Thoracic aorta (tissue), 2 donors: ENCODE measurements at regions not wholly inside any gene's neighbourhood (a gene's known extent, or its start where the extent isn't known, plus 50 kb on each side); places are given as distances from the start of the nearest gene placed in this dataset.

Experiments
- ATAC-seq: fragments of 150-250 bp; one replicate; pipeline ENCODE4 v1.8.0; 2017; ENCODE audit warnings: low read depth; ENCODE audit not compliant: insufficient number of reproducible peaks, low FRiP score
- DNase-seq: peaks from one replicate; pipeline ENCODE4 v3.0.0-alpha.2; 2020; ENCODE audit warnings: low spot score
- H3K27ac ChIP-seq, 2 donors: fragments of 200-600 bp; sonication (generic); 1 replicate in 1 of 2; 2 replicates in 1 of 2; pipeline ENCODE4 v1.5.1; 2016; ENCODE audit warnings: mild to moderate bottlenecking in 2 of 2, moderate library complexity in 2 of 2
- H3K27me3 ChIP-seq: fragments of 200-600 bp; sonication (generic); replicated peaks from 2 replicates; pipeline ENCODE4 v1.6.0; 2016; ENCODE audit warnings: mild to moderate bottlenecking; ENCODE audit not compliant: insufficient read depth
- H3K36me3 ChIP-seq: fragments of 200-600 bp; sonication (generic); one replicate; pipeline ENCODE4 v1.5.1; 2016
- H3K4me1 ChIP-seq, 2 donors: fragments of 200-600 bp; sonication (generic); 1 replicate in 1 of 2; 2 replicates in 1 of 2; pipeline versions ENCODE4 v1.5.1 to v1.6.0; 2016; ENCODE audit warnings: low read depth in 2 of 2, mild to moderate bottlenecking in 1 of 2; ENCODE audit not compliant: control insufficient read depth in 1 of 2
- H3K4me3 ChIP-seq: fragments of 200-600 bp; sonication (generic); 2 replicates; pipeline ENCODE4 v1.5.1; 2016; ENCODE audit warnings: mild to moderate bottlenecking
- H3K9me3 ChIP-seq: fragments of 200-600 bp; sonication (generic); 2 replicates; pipeline ENCODE4 v1.5.1; 2016
- CTCF ChIP-seq: fragments of 200-600 bp; sonication (generic); IDR thresholded peaks from one replicate; pipeline ENCODE4 v1.5.1; 2019; ENCODE audit warnings: antibody characterized with exemption

GRCh38 chr10:62926407-62926806 lies 110.2 kb upstream of the EGR2 start:
- no peaks in the 10 kb centered on the region for H3K9me3 ChIP-seq
- no peak for ATAC-seq

GRCh38 chr10:62924344-62924748 lies 108.2 kb upstream of the EGR2 start:
- H3K27ac ChIP-seq: no peak overlapping the region
- no peak for TF ChIP-seq CTCF
- no peaks in the 10 kb centered on the region for H3K4me1 ChIP-seq
- no peaks in the 10 kb centered on the region for H3K9me3 ChIP-seq
- ATAC-seq (no peak), DNase-seq (no peak)
- H3K36me3 ChIP-seq: no peaks in the 10 kb centered on the region
- H3K27me3 ChIP-seq: no peaks in the 10 kb centered on the region
- H3K4me3 ChIP-seq: no peak overlapping the region

More at GRCh38 chr10:62926407-62926806, 110.2 kb upstream of the EGR2 start:
- TF ChIP-seq CTCF: no peak
- Histone ChIP-seq H3K4me3 (no peak overlapping the region), H3K4me1 (no peaks in the 10 kb centered on the region), H3K36me3 (no peaks in the 10 kb centered on the region), H3K27ac (no peak overlapping the region), H3K27me3 (no peaks in the 10 kb centered on the region)
- DNase-seq: no peak

- no peak for ATAC-seq
- Histone ChIP-seq H3K4me1 (peaks cover 5% of the 10 kb centered on the region in 2 donors), H3K9me3 (no peaks in the 10 kb centered on the region), H3K36me3 (no peaks in the 10 kb centered on the region), H3K27me3 (no peaks in the 10 kb centered on the region), H3K27ac (no peak overlapping the region), H3K4me3 (no peak overlapping the region)
- no peak for DNase-seq
- no peak for TF ChIP-seq CTCF
Observed at GRCh38 chr10:62919776-62920175, 103.6 kb upstream of the EGR2 start.

- H3K4me3 ChIP-seq: no peak overlapping the region
- H3K9me3 ChIP-seq: no peaks in the 10 kb centered on the region
- H3K27ac ChIP-seq: no peak overlapping the region
- H3K27me3 ChIP-seq: no peaks in the 10 kb centered on the region
- no peak for TF ChIP-seq CTCF
- ATAC-seq: no peak
- H3K4me1 ChIP-seq: peaks cover 5% of the 10 kb centered on the region in 2 donors
- DNase-seq: no peak
- H3K36me3 ChIP-seq: no peaks in the 10 kb centered on the region
Observed at GRCh38 chr10:62917475-62918238, 101.5 kb upstream of the EGR2 start.

- Histone ChIP-seq H3K4me3 (no peak overlapping the region), H3K36me3 (no peaks in the 10 kb centered on the region), H3K4me1 (peaks cover 5% of the 10 kb centered on the region in 2 donors), H3K27ac (no peak overlapping the region), H3K27me3 (no peaks in the 10 kb centered on the region), H3K9me3 (no peaks in the 10 kb centered on the region)
- ATAC-seq: no peak
- DNase-seq: no peak
- no peak for TF ChIP-seq CTCF
Observed at GRCh38 chr10:62916141-62916603, 100.0 kb upstream of the EGR2 start.
